HG03064 (cell line): ENCODE measurements at regions not wholly inside any gene's neighbourhood (a gene's known extent, or its start where the extent isn't known, plus 50 kb on each side); places are given as distances from the start of the nearest gene placed in this dataset.

Experiments
- ATAC-seq: cut with Tn5 transposase; IDR thresholded peaks from one replicate; pipeline ENCODE4 v1.9.1; 2021; ENCODE audit warnings: low read depth; ENCODE audit not compliant: unreplicated experiment

DNA sequence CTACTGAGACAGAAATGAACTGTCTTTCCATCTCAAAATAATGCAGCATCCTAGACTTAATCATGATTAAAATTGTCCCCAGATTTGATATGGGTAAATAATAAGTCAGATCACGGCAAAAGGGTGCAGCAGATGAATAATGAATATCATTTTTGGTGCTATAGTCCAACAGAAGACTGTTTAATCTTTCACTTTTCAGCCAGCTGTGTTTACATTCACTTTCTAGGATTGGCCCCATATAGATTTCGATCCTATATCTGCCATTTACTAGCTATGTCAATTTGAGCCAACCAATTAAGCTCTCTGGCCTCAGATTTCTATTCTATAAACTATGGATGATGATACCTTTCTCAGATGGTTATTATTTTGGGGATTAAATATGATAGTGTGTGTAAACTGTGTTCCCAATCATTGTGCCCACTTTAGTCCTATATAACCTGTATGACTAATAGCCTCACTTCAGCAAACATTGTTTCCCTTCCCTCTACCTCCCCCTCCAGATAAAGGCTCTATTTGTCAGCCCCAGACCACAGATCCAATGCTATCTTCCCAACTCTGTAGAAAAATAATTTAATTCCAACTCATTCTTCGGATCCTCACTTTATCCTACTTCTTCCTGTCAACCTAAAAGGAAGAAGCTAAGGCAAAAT lies 53.6 kb upstream of the NT5E start:
- no peak for ATAC-seq

DNA sequence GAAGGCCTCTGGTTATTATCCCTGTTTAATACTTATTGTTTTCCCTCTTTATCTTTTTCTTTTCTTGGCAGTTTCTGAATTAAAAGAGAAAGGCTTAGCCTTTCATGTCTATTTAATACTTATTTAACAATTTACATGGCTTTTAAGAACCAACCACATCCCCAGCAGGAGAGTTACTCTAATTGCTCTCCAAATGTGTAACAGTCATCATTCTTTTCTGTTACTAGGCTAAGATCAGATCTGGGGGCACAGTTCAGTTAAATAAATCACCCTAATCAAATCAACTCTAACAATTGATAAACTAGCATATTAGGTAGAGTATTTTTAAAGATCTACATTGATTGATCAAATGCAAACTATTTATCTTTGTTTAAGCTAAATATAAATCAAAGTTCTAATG lies 54.1 kb upstream of the NT5E start:
- ATAC-seq, result no peak

DNA sequence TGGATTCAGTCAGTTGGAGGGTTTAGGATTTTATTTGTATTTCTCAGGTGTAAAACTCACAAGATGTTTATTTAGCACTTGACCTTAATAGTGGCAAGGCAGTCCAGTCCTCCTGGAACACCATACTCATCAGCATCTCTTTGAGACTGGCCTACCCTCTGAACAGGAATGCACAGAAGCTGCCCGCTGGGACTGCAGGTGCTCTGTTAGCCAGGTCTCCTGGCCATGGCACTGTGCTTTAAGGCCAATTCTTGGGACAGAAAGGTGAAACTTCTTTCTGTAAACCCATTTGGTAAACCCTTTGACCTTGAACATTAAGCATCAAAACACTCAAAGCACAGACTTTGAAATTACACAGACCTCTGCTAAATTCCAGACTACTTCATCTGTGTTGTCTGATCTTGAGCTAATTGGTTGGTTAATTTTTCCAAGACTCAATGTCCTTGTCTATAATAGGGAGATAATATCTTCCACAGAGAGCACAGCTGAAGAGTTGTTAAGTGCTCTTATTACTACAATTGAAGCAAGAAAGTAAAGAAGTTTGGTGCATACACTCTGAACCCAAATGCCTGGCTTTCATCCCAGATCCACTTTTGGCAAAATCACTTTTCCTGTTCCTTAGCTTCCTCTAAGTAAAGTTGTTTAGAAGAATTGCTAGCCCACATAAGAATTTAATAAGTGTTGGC lies 54.9 kb upstream of the NT5E start:
- ATAC-seq, result no peak

DNA sequence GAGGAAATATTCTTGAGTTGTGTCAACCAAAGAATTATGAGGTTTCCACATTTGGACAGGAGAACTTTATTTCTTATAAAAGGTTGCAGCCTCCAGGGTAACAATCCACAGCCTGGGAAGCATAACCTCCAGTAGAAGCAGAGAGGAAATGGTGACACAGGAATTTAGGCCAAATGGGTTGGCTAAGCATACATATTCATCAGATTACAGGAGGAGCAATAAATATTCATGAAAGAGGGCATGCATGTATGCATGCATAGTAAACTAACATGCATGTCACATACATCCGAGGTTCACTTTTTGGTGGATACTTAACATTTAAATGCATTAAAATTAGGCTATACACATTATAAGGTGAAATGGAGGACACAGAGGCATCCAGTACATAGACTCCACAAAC lies 55.7 kb upstream of the NT5E start:
- ATAC-seq, result no peak

DNA sequence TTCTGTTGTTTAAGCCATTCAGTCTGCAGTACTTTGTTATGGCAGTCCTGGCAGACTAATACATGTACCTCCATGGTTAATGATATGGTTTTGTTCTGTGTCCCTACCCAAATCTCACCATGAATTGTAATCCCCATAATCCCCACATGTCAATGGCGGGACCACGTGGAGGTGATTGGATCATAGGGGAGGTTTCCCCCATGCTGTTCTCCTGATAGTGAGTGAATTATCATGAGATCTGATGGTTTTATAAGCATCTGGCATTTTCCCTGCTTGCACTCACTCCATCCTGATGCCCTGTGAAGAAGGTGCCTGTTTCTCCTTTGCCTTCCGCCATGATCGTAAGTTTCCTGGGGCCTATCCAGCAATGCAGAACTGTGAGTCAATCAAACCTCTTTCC lies 57.5 kb upstream of the NT5E start:
- ATAC-seq, result no peak

DNA sequence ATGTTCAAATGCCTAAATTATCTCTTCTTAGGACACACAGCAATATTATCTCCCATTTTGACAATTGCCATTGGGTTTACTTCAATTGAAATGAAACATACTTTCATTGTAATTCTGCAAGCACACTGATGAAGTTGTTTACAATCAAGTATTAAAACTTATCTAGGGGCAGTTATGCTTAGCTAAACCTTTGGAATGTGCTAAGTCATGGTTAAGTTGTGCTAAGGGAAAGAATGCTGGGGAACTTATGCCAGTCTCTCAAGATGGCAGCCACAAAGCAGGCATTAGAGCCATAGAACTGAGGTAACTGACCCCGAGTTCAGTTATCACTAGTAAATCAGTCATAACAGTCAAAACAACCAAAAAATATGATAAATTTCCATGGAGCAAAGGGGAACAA lies 59.1 kb upstream of the NT5E start:
- ATAC-seq, result no peak

DNA sequence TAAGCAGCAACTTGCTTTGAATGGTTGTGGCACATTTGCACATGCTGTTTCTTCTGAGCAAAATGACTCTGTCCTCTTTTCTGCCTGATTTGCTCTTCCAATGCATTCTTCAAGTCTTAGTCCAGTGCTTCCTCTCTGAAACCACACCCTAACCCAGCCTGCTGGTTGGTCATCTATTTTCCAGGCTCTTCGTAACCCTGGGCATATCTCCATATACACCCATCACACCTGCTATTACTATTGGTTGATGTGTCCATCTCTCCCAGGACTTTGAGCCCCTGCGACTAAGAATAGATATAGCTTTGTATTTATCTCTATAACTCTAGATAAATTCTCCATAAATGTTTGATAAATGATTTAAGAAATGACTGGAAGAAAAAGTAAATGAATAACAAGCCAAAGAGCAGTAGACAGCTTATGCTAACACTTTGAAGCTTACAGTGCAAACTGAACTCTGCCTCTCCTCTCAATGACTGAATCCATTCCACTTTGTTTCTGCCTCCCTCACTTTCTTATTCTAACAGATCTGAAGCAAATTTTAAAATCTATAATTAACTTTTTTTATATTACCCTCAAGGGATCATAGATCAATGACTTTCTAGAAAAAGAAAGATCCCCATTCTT lies 59.7 kb upstream of the NT5E start:
- ATAC-seq, result no peak

DNA sequence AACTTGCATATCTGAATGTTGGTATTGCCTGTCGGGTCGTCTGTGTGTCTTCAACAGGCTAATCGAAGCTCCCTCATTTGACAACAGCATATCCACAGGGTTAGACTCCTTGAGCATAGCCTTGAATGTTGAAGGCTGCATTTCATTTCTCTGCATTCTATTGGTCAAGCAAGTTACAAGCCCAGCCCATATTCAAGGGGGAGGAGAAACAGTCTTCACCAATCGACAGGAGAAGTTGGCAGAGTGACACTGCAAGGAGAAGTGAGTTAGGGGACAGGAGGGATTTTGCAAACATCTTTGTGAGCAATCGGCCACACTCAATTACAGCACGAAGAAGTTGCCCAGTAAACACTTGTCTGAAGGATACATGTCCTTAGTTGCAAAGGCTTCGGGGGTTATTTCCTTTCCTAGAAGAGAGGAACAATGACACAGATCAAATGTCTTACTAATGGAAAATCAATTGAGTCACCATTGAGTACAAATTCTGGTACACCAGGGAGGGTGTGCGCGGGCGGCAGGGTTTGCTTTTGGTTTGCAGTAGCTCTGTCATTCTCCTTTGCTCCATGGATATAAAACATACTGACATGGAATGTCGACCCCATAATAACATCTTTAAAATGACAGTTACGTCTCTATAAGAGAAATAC lies 60.6 kb upstream of the NT5E start:
- no peak for ATAC-seq

DNA sequence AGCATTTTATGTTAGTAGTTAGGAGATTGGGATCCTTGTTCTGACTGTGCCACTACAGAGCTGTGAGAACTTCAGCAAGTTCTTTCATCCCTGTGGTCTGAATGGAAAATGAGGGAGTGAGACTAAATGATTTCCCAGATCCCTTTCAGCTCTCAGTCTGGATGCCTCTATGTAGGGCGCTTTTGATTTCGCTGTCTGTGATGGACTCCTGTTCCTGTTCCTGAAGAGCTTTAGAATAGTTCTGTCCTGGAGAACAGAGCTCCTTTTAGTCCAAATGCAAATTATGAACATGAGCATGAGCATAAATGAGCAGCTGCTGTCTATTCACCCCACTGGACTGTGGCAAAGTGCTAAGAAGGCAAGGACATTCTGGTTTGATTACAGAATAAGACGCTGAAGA lies 61.4 kb upstream of the NT5E start:
- no peak for ATAC-seq

DNA sequence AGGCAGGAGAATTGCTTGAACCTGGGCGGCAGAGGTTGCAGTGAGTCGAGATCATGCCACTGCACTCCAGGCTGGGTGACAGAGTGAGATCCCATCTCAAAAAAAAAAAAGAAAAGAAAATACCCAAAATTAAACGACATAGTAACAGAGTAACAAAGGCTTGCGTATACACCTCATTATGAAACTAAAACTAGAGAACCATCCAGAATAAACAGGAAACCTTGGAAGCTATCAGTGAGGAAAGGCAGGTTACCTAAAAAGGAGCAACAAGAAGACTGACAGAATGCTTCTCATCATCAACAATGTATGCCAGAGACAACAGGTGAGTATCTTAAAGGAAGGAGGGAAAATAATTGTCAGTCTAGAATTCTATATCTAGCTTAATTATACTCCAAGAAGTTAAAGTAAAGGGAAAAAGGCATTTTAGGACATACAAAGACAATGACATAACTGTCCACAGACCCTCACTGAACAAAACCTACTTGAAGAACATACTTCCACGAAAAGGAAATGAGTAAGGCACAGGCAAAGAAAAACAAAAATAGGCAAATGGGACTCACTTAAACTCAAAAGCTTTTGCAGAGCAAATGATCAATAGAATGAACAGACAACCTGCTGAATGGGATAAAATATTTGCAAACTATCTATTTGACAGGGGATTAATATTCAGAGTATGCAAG lies 64.1 kb upstream of the NT5E start:
- ATAC-seq, result no peak

DNA sequence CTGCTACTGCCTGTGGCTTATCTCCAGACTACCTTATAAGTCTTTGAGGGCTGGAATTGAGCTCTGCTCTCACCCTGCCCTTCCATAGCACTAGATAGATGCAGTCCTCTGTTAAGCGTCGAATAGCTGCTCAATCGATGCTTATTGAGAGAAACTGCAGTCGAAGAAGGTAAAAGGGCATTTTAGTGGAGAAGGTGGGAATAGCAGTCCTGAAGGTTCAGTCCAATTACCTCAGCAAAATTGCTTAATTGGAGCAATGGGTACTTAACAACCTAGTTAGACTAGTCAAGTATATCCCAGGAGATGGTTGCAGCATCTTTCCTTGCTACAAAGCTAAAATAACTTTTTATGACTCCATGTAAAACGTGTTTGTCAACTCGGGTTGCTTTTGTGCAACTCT lies 66.8 kb upstream of the NT5E start:
- no peak for ATAC-seq

DNA sequence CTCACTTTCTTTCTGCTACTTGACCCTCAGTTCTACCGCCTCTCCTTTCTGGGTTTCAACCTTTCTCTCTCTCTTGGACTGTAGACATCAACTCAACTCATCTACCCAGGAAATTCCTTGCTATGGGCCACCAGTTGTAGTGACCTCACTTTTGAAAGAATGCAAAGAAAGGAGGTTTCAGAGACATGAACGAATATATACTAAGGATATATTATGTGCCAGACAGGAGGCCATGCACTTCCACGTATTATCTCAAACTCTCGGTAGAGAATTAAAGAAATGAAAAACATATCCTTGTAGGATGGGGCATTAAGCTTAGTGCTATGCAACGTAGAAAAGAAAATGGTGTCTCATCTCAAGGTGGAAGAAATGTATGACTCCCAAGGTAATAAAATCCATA lies 67.3 kb upstream of the NT5E start:
- ATAC-seq, result no peak

DNA sequence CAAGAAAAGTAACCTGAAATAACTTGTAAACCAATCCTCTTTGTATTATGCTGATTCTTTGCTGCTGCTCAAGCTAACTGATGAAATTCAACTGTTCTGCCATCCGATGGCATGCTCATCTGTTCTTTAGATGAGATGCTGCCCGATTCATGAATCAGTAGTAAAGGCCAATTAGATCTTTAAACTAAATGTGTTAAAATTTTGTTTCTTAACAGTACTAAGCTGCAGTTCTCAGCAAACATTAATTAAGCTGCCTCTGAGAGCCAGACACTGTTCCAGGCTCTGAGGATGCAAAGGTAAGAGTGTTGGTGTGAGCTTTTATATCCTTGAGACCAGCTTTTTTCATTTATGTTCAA lies 77.0 kb upstream of the NT5E start:
- ATAC-seq, result no peak

DNA sequence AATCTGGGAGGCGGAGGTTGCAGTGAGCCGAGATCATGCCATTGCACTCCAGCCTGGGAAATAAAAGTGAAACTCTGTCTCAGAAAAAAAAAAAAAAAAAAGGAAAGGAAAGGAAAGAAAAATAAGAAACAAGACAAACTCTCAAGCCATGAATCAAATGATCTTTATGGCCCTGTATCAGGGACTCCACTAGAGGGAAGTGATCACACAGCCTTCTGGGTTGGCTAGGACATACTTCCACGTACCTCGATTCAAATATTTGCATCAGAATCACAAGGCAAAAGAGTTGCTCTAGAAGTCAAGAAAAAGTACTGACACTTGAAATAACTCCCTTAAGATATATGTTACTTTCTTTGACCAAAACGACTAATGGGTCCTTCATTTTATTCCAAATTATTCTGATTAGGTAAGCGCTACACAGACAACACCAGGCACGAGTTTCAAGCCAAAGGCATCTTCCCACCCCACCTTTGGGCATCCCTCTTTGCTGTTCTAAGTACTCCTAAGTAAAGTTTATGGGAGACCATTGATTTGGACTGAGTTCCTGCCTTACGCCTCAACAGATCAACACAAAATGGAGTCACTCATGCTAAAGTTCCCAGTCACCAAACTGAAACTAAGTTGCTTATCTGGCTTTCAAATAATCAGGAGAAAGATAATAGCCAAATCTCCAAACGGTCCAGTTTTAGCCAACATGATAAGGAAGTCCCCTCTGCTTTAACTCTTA lies 77.5 kb upstream of the NT5E start:
- no peak for ATAC-seq

DNA sequence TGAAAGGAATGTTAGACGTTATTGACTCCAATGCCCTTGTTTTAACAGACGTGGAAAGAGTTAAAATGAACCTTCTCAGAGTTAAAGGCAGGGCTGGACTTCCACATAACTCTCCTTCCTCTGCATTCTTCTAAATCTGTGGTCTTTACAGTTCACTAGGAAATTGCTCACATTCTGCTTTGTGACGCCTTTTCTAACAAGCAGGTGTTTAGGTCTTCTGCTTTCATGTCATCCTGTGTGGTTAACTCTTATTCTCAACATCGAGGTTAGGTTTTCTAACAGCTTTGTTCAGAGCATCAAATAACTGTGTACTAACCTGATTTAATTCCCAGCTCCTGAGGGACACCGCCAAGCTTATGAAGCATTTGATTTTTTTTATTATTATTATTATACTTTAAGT lies 81.3 kb upstream of the NT5E start:
- ATAC-seq, result no peak

DNA sequence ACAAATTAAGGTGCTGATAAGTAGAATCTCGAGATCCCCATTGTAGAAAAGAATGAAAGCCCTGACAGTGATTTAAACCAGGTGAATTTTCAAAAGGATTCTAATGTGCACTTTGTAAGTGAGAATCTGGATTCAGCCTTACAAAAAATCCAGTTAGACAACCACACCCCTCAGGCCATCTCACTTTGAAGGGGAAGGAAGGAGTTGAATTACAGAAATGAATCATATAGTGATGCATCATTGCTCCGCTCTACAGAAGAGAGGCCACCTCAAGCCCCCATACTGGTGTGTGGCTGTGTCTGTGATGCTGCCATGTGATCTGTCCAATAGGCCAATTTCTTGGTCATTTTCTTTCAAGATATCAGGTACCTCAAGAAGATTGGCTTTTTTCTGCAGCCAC lies 85.5 kb upstream of the NT5E start:
- ATAC-seq, result no peak

DNA sequence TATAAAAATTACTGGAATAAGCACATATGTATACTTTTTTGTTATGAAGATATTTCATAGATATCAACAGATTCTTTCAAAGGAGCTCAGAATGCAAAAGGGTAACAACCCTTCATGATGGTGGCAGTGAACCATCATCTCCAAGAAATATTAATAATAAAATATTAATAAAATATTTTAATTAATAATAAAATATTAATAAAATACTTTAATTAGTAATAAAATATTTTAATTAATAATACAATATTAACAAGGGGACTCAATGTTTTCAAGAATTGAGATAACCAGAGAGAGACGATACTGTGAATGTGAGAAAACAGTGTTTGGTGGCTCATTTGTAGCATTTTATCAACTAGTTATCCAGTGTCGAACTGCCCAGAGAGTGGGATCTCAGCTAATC lies 86.0 kb upstream of the NT5E start:
- ATAC-seq, result no peak

DNA sequence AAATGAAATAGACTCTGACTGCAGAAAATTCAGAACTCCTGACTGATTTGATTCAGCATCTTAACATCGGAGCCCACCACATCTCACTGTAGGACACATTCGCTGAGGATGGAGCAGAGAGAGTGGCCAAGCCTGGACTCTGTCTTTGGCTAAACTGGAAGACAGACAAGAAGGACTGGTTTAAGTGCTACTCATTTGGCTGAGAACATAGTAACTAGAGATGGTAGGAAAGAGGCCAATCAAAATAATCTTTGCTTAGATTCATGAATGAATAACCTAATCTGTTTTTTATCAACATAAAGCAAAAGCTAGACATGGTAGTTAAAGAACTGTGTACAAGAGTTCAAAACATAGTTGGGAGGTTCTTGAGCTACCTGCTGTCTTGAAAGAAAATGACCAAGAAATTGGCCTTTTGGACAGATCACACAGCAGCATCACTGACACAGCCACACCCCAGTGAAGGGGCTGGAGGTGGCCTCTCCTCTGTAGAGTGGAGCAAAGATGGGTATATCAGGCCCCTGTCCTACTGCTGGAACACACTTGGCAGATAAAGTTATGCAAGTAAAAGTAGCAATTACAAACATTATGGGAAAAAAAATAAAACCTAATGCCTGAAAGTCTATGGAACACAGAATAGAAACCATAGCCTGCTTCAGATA lies 87.1 kb upstream of the NT5E start:
- ATAC-seq, result no peak

DNA sequence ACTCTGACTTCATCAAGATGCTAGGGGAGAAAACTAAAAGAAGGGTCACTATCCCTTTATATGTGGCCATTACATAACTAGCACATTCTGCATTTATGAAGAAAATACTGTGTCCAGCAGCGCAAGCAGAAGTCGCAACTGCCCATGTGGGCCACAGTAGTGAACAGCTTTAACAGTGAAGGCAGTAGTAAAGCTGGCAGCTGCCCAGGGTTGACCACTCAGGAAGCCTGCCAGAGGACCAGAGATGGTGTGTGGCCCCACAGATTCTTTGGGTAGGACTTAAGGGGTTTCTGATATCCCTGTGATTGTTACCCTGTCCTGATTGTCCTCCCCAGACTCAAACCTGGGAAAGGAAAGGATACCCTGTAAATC lies 88.3 kb upstream of the NT5E start:
- no peak for ATAC-seq
